Rectal smooth muscle tissue (tissue), 1 donor: ENCODE measurements at regions not wholly inside any gene's neighbourhood (a gene's known extent, or its start where the extent isn't known, plus 50 kb on each side); places are given as distances from the start of the nearest gene placed in this dataset.

Experiments
- H3K27ac ChIP-seq: one replicate; pipeline ENCODE4 v1.7.0; 2013; ENCODE audit warnings: low read depth, low read length, inconsistent platforms
- H3K27me3 ChIP-seq: one replicate; pipeline ENCODE4 v1.7.0; 2013; ENCODE audit warnings: low read length; ENCODE audit not compliant: control insufficient read depth, insufficient read depth
- H3K36me3 ChIP-seq: one replicate; pipeline ENCODE4 v1.7.0; 2013; ENCODE audit warnings: low read length; ENCODE audit not compliant: control insufficient read depth, insufficient read depth
- H3K4me1 ChIP-seq: one replicate; pipeline ENCODE4 v1.7.0; 2013; ENCODE audit warnings: low read length; ENCODE audit not compliant: control insufficient read depth, insufficient read depth
- H3K4me3 ChIP-seq: one replicate; pipeline ENCODE4 v1.7.0; 2013; ENCODE audit warnings: low read length
- H3K9ac ChIP-seq: one replicate; pipeline ENCODE4 v1.7.0; 2013; ENCODE audit warnings: low read length

DNA sequence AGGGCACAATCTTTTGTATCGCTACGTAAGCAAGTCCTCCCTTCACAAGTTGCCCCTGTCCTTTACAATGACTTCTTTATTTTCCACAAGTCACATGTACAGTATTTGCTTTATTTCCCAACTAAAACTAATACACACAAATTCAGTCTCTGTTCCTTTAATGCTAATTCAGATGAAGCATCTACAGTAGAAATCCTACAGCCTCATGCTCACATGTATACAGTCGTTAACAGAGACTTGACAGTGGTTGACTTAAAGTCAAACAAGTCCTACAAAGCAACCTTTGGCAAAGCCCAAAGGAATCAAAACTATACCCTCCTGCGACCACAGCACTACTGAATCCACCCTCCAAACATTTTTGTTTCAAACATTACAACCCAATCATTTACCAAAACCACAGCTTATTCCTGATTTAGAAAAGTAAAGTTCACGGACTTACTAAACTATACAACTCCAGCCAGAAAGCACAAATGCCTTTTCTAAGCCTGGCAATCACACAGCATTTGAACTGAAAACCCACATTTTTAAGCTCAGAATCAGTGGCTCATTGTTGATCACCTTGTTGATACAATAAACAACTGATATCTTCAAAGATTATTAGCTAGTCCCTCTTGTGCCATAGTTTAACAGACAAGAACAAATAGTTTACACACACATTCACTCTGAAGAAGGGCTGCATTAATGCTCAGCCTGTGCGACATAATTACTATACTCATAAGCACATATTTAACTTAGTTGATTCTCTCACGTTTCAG, 70.9 kb upstream of the NHSL1 start:
- Histone ChIP-seq H3K4me1 (no peaks in the 10 kb centered on the region), H3K36me3 (no peaks in the 10 kb centered on the region), H3K9ac (no peak overlapping the region), H3K4me3 (no peak overlapping the region), H3K27ac (no peak overlapping the region), H3K27me3 (no peaks in the 10 kb centered on the region)

DNA sequence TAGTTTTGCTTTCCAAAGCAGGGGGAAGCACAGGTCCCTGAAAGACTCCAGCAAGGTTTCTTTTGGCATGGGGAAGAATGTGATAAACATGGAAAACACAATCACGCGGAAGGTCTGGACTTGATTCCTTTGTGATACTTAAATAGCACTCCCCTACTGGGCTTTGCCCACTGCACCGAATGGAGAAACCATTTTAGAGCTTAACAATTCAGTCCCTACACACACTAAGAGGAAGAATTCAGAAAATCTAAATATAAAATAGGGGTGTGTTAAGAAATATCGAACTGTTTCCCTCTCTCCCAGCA, 71.4 kb upstream of the NHSL1 start:
- H3K4me1 ChIP-seq, result no peaks in the 10 kb centered on the region
- no peak overlapping the region for H3K27ac ChIP-seq
- H3K36me3 ChIP-seq, result no peaks in the 10 kb centered on the region
- no peak overlapping the region for H3K9ac ChIP-seq
- H3K27me3 ChIP-seq, result no peaks in the 10 kb centered on the region
- no peak overlapping the region for H3K4me3 ChIP-seq

DNA sequence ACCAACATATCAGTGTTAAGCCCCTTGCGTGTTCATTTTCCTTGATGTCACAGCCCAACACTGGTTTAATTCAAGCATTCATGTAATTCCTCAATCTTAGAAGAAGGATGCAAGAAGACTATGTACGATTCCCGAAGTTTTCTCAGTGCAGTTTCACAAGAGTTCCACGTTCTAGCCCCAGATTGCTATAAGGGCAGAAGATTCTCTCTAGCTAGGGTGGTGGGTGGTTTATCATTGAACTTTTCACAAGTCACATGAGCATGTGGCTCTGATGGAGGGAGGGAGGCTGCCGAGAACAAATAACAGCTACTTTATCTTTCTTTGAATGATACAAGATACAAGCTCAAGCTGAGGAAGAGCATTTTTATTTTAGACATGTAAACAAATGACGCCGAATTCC, 71.9 kb upstream of the NHSL1 start:
- Histone ChIP-seq H3K9ac (no peak overlapping the region), H3K27ac (no peak overlapping the region), H3K27me3 (no peaks in the 10 kb centered on the region), H3K4me3 (peak overlapping the region; percentile 75), H3K36me3 (no peaks in the 10 kb centered on the region), H3K4me1 (no peaks in the 10 kb centered on the region)

DNA sequence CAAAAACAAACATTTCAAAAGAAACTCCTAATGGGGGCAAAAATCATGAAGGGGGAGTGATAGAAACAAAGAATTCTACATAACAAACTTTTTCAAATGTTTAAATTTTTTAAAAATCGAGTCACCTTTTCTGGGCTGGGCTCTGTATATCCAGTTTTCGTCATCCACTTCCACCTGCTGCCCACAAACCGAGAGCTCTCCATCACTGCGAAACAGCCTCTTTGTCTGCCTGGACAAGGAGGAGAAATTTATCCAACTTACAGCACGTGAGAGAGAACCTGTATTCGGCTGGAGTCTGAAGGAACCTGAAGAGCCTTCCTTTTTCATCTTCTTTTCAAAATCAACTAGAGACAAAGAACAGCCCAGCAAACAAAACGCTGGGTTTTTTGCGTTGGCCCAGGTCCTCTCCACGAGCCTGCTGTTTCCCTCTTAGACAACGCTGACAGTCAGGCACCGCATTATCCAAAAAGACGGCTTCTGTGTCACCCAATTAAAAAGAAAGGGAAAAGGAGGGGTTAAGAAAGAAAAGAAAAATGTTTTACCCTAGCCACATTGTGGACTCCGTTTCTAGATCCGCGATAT, 72.4 kb upstream of the NHSL1 start:
- Histone ChIP-seq H3K36me3 (no peaks in the 10 kb centered on the region), H3K27me3 (no peaks in the 10 kb centered on the region), H3K4me1 (no peaks in the 10 kb centered on the region), H3K4me3 (peak overlapping the region; percentile 75), H3K9ac (no peak overlapping the region), H3K27ac (no peak overlapping the region)

DNA sequence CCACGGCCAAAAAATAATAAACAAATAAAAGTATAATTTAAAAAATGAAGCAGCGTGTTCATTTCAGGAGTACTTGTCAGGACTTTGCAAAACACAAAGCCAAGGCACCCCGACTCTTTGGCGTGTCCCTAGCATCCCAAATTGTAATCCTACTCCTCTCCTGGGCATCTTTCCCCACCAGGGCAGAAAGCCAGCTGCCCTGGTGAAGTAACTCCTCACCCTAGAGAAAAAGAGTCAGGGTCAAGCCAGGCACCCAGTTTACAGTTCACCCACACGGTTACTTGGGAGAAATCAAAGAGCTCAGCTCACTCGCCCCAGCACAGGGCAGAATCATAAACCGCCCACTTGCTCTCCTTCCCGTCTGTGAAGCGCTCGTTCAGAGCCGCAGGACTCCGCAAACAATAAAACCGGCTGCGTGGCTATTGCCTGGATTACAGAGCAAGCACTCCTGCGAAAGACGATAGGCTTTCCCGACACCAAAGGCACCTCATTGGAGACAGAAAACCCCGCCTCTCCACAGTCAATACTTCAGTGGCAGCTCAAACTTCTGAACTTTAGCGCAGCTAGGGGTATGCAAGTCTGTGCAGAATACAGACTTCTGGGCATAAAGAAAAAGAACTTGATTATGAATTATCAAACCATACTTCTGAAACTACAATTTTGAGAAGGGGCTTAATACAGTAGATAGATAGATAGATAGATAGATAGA, 73.0 kb upstream of the NHSL1 start:
- H3K4me3 ChIP-seq, result peak overlapping the region; percentile 75
- H3K27ac ChIP-seq, result peak overlapping the region; percentile 69
- H3K4me1 ChIP-seq, result no peaks in the 10 kb centered on the region
- H3K36me3 ChIP-seq, result no peaks in the 10 kb centered on the region
- H3K27me3 ChIP-seq, result no peaks in the 10 kb centered on the region
- H3K9ac ChIP-seq, result peak overlapping the region; percentile 45

DNA sequence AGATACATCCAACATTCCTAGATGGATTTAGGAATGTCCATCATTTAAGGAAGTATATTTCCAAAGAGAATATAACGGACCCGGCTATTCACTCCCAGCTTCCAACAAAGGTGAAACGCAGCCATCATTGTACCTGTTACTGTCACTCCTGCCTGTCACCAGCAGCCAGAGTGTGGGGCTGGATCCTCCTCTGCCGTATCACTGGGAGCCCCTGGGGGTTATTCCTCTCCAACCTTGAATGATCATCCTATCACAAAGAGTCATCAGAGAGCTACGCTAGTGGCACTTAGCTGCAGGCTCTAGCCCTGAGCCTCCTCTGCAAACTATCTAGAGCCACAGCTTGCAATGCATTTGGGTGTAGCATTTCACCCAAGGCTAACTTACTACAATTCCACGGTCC, 73.6 kb upstream of the NHSL1 start:
- no peak overlapping the region for H3K4me3 ChIP-seq
- H3K27ac ChIP-seq, result peak overlapping the region; percentile 69
- H3K27me3 ChIP-seq, result no peaks in the 10 kb centered on the region
- H3K36me3 ChIP-seq, result no peaks in the 10 kb centered on the region
- no peaks in the 10 kb centered on the region for H3K4me1 ChIP-seq
- no peak overlapping the region for H3K9ac ChIP-seq

DNA sequence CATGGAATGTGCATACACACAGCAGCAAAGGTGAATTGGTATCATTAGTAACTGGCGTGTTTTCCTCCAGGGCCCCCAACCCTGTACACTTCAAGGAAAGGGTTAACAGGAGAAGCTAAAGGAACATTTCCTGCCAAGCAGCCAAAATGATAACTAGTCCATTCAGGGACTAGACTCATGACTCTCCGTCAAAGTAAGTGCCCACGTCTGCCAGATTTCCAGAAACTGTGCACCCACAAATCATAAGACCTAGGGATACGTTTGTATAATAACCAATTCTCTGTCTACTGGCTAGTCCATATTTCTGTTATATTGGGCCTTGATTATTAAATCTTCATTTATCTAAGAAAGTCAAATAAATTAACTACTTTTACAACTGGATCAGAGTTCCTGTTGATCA, 76.0 kb upstream of the NHSL1 start:
- no peak overlapping the region for H3K9ac ChIP-seq
- no peaks in the 10 kb centered on the region for H3K36me3 ChIP-seq
- no peaks in the 10 kb centered on the region for H3K4me1 ChIP-seq
- no peak overlapping the region for H3K27ac ChIP-seq
- H3K27me3 ChIP-seq, result no peaks in the 10 kb centered on the region
- H3K4me3 ChIP-seq, result no peak overlapping the region

DNA sequence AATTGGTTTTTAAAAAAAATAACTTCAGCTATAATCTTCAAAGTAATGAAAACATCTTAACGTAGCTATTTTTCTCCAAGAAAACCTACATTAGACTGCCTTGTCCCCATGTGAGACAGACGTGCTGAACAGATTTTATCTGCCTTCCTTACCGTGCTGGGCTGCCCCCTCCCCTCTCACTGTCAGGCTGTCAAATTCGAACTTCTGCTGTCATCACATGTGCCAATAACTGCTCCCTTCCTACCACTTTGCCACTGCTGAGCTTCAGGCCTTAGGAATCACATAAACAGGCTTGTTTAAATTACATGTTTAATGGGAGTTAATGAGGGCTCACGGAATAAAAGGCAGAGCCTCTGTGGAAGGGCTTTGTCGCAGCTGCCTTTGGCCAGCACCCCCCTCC, 77.0 kb upstream of the NHSL1 start:
- Histone ChIP-seq H3K36me3 (no peaks in the 10 kb centered on the region), H3K4me1 (no peaks in the 10 kb centered on the region), H3K27ac (no peak overlapping the region), H3K27me3 (no peaks in the 10 kb centered on the region), H3K9ac (no peak overlapping the region), H3K4me3 (no peak overlapping the region)

DNA sequence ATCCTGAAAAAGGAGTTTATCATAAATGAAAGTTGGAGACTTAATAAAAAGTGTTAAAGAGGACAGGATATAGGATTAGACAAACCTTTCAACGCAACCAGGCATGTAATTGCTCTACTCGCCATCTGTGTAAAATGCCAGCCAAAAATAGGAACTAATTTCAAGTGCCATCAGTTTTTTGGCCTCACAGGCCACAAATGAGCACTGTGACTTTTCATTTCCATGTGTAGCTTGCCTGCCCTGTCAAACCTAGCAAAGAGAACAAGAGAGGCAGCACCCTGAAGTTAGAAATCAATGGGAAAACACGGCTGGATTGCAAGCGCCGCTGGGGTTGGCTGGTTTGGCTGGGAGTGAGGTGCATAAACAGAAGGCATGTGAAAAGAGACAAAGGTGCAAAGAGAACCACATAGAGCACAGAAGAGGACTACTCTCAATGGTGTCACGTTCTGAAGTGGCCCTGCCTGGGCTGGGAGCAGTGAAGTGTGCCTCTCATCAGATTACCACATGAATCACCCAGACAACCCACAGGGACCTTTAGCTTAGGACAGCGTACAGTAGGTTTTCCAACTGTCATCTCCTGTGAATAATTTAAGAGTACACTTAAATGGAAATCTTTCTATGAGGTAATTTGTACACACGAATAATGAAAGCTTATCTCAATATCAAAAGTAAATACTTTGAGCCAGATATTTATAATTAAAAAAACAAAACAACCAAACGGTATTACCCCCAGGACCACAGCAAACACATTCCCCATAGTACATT, 78.0 kb upstream of the NHSL1 start:
- Histone ChIP-seq H3K4me1 (no peaks in the 10 kb centered on the region), H3K9ac (no peak overlapping the region), H3K27ac (no peak overlapping the region), H3K4me3 (no peak overlapping the region), H3K27me3 (no peaks in the 10 kb centered on the region), H3K36me3 (no peaks in the 10 kb centered on the region)

DNA sequence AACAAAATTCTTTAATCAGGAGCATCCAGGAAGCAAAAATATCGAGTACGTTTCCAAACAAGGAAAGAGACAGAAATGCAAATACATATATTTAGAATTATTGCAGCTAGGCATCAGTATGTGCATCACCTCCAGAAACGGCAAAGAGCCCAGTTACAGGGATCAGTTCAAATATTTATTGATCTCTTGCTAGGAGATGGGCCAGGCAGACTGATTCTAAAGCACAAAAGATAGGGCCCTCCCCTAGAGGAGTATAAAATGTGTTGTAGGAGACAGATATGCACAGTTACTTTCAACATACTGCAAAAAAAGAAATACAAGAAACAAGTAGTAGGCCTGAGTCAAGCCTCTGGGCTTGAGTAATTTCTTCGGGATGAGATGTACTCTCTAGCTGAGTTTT, 80.7 kb upstream of the NHSL1 start:
- no peaks in the 10 kb centered on the region for H3K4me1 ChIP-seq
- H3K9ac ChIP-seq, result no peak overlapping the region
- no peaks in the 10 kb centered on the region for H3K27me3 ChIP-seq
- no peak overlapping the region for H3K4me3 ChIP-seq
- no peak overlapping the region for H3K27ac ChIP-seq
- H3K36me3 ChIP-seq, result no peaks in the 10 kb centered on the region

DNA sequence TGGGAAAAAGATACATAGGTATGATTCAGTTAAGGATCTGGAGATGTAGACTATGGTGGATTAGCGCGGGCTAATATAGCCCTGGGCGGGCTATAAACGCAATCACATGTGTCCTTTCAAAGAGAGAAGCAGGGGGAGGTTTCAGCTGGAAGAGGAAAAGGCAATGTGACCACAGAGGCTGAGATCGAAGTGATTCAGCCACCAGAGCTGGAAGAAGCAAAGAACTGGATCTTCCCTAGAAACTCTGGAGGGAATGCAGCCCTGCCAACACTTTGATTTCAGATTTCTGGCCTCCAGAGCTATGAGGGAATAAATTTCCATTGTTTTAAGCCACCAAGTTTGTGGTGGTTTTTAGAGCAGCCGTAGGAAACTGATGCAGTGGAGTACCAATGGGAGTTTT, 81.5 kb upstream of the NHSL1 start:
- H3K36me3 ChIP-seq, result no peaks in the 10 kb centered on the region
- H3K9ac ChIP-seq, result no peak overlapping the region

DNA sequence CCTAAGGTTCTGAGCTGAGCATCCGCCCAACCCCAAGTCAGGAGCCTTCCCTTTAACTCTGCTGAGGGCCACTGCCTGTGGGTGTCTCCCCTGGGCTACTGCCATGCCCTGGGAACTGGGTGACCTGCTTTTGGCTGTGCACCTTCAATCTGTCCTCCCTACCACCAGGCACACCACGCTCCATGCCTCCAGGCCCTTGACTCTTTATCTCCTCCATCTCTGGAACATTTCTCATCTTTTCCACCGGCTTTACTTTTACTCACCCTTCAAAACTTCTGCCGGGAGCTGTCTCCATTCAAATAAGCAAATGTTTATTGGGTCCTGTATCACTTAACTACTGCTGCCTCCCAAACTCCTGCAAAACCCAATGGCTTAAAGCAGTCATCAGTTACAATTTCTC, 83.3 kb upstream of the NHSL1 start:
- no peaks in the 10 kb centered on the region for H3K36me3 ChIP-seq
- no peaks in the 10 kb centered on the region for H3K27me3 ChIP-seq
- no peak overlapping the region for H3K4me3 ChIP-seq
- no peak overlapping the region for H3K27ac ChIP-seq
- H3K4me1 ChIP-seq, result no peaks in the 10 kb centered on the region
- H3K9ac ChIP-seq, result no peak overlapping the region

More for the DNA sequence above, 81.5 kb upstream of the NHSL1 start:
- Histone ChIP-seq H3K4me1 (no peaks in the 10 kb centered on the region), H3K27me3 (no peaks in the 10 kb centered on the region), H3K4me3 (no peak overlapping the region), H3K27ac (no peak overlapping the region)
